Kidney (tissue), 13 donors: ENCODE measurements at regions not wholly inside any gene's neighbourhood (a gene's known extent, or its start where the extent isn't known, plus 50 kb on each side); places are given as distances from the start of the nearest gene placed in this dataset.

ENCODE experiments used
- DNase-seq, 5 donors: peaks; one replicate each; pipeline ENCODE4 v3.0.0-alpha.2; 2013 to 2020
- FAIRE-seq: peaks from 2 replicates; lab custom pipeline; 2012; peaks lifted over from hg19 to GRCh38; lab: Jason Lieb, UNC
- H3K27ac ChIP-seq, 2 donors: one replicate each; pipeline ENCODE4 v1.7.0; 2013; ENCODE audit warnings: low read depth in 2 of 2, low read length in 2 of 2, inconsistent platforms in 1 of 2
- H3K27me3 ChIP-seq: one replicate; pipeline ENCODE4 v1.7.1; 2013; ENCODE audit warnings: low read length, inconsistent platforms; ENCODE audit not compliant: control insufficient read depth, insufficient read depth
- H3K36me3 ChIP-seq, 3 donors: one replicate each; pipeline versions ENCODE4 v1.7.0 to v1.7.1; 2013; ENCODE audit warnings: low read length in 3 of 3, control low read depth in 1 of 3, inconsistent platforms in 1 of 3; ENCODE audit not compliant: insufficient read depth in 3 of 3, control insufficient read depth in 2 of 3
- H3K4me1 ChIP-seq, 3 donors: one replicate each; pipeline versions ENCODE4 v1.7.0 to v1.7.1; 2013; ENCODE audit warnings: low read length in 3 of 3, inconsistent platforms in 1 of 3, low read depth in 1 of 3; ENCODE audit not compliant: control insufficient read depth in 2 of 3, insufficient read depth in 2 of 3
- H3K4me3 ChIP-seq, 3 donors: one replicate each; pipeline versions ENCODE4 v1.7.0 to v1.8.1; 2013; ENCODE audit warnings: low read length in 3 of 3, control low read depth in 1 of 3, inconsistent platforms in 1 of 3
- H3K9ac ChIP-seq, 3 donors: one replicate each; pipeline versions ENCODE4 v1.7.0 to v1.7.1; 2013; ENCODE audit warnings: low read length in 3 of 3, control low read depth in 1 of 3, inconsistent platforms in 1 of 3
- H3K9me3 ChIP-seq, 3 donors: one replicate each; pipeline versions ENCODE4 v1.7.0 to v1.7.1; 2013; ENCODE audit warnings: low read length in 3 of 3, control low read depth in 1 of 3, inconsistent platforms in 1 of 3; ENCODE audit not compliant: control insufficient read depth in 2 of 3, insufficient read depth in 1 of 3
- intact Hi-C: fragments of 100-400 bp; cut with DNase I; formaldehyde crosslinking; loops from one replicate; pipeline ENCODE4 v1.11.1; 2022
- TF ChIP-seq, protein P1 (sequence below): IDR thresholded peaks from 3 replicates; pipeline ENCODE4 v1.5.1; 2012; ENCODE audit warnings: mild to moderate bottlenecking, moderate library complexity, borderline replicate concordance; ENCODE audit not compliant: insufficient read depth; ENCODE audit errors: extremely low read depth
- donor health status: control.
- donor health status: control.
- donor health status: control.
- donor health status: control.
- donor health status: control.
- donor health status: DM: yes; HTN: yes; CAD: no.
- donor health status: Normal renal cell carcinoma (clear cell type).

DNA sequence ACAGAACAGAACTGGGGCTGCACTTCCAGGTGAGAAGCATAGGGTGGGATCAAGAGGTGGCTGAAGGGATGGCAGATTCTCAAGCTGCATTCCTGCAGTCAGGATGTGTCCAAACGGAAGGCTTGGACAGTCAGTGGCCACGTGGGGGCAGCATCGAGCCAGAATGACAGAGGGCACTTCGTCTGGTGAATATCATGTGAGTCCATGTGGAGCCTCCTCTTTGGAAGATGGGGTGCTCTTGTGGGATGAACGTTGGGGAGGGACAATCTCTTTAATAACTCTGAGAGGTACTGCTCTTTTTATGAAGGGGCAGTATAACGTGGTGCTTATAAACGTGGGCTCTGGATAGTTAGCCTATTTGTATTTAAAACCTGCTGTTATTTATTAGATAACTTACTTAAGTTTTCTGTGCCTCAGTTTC is 154.9 kb upstream of the NAV2 start:
- Histone ChIP-seq H3K36me3 (no peaks in the 10 kb centered on the region), H3K9me3 (no peaks in the 10 kb centered on the region), H3K27ac (no peak overlapping the region), H3K9ac (no peak overlapping the region), H3K27me3 (no peaks in the 10 kb centered on the region), H3K4me3 (no peak overlapping the region), H3K4me1 (no peaks in the 10 kb centered on the region)
- intact Hi-C loops: loop anchor here (10.0 kb wide), 1 partner anchor 483 kb away; no protein-coding TSS in a partner anchor
- DNase-seq (peak; percentile 78 to 88 (median 79)), FAIRE-seq (no peak)
- TF ChIP-seq, protein P1, sequence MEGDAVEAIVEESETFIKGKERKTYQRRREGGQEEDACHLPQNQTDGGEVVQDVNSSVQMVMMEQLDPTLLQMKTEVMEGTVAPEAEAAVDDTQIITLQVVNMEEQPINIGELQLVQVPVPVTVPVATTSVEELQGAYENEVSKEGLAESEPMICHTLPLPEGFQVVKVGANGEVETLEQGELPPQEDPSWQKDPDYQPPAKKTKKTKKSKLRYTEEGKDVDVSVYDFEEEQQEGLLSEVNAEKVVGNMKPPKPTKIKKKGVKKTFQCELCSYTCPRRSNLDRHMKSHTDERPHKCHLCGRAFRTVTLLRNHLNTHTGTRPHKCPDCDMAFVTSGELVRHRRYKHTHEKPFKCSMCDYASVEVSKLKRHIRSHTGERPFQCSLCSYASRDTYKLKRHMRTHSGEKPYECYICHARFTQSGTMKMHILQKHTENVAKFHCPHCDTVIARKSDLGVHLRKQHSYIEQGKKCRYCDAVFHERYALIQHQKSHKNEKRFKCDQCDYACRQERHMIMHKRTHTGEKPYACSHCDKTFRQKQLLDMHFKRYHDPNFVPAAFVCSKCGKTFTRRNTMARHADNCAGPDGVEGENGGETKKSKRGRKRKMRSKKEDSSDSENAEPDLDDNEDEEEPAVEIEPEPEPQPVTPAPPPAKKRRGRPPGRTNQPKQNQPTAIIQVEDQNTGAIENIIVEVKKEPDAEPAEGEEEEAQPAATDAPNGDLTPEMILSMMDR: peak; percentile 91

DNA sequence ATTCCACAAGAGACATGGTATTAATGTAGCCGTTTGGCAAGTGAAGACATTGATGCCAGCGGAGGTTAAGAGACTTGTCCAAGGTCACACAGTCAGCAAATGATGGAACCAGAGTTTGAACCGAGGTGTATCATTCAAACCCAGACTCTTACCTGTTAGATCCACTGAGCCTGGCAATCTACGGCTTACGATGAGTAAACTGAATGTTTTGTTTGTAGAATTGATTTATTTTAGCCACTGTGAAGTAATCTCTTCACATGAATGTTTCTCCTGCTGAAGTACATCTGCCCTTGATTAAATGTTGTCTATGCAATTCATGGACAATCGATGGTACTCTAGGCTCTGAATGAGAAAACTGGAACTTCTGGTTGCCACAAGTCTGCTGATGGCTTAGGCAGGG is 155.5 kb upstream of the NAV2 start:
- no peak for FAIRE-seq

DNA sequence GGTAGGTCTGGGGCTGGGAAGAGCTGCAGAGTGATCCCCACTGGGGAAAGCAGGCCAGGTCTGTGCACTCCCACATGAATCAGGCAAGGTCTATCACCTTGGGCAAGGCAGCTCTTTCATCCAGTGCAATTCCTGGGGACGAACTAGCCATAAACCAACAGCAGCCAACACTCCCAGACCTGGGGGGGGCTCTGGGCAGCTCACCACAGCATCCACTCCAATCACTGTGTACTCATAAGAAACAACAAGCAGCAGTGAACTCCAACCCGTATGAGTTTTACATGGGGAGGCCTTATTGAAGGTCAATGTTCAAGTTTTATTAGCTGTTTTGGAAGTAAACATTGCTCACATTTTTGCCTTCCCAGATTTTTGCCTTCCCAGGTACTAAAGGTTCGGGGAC is 157.4 kb upstream of the NAV2 start:
- Histone ChIP-seq H3K4me1 (no peaks in the 10 kb centered on the region), H3K27ac (no peak overlapping the region), H3K4me3 (no peak overlapping the region), H3K36me3 (no peaks in the 10 kb centered on the region), H3K9me3 (no peaks in the 10 kb centered on the region), H3K9ac (no peak overlapping the region), H3K27me3 (no peaks in the 10 kb centered on the region)
- TF ChIP-seq, protein P1: no peak
- DNase-seq (no peak), FAIRE-seq (no peak)
- intact Hi-C loops: loop anchor here (10.0 kb wide), 1 partner anchor 480 kb away; no protein-coding TSS in a partner anchor

More for the DNA sequence above, 155.5 kb upstream of the NAV2 start:
- no peak for DNase-seq
- Histone ChIP-seq H3K36me3 (no peaks in the 10 kb centered on the region), H3K27me3 (no peaks in the 10 kb centered on the region), H3K9me3 (no peaks in the 10 kb centered on the region), H3K4me1 (no peaks in the 10 kb centered on the region), H3K27ac (no peak overlapping the region), H3K9ac (no peak overlapping the region), H3K4me3 (no peak overlapping the region)
- TF ChIP-seq, protein P1: no peak
- intact Hi-C loops: loop anchor here (10.0 kb wide), 1 partner anchor 482 kb away; no protein-coding TSS in a partner anchor
